ENCODE measurements at regions not wholly inside any gene's neighbourhood (a gene's known extent, or its start where the extent isn't known, plus 50 kb on each side); places are given as distances from the start of the nearest gene placed in this dataset.
A peak's percentile ranks its signal among the peaks of the same experiment; 100 is the strongest.
"Not testable (repeated sequence)": the region's sequence is repeated elsewhere in the genome, so short reads cannot be mapped to it uniquely, and the experiment has no call there.

GRCh38 chr4:153880983-153881382, 92.1 kb upstream of the SFRP2 start:
- H3K36me3 ChIP-seq = no peaks in the 10 kb centered on the region
- TF ChIP-seq CTCF (IDR thresholded peaks at IDR 0.05; ENCODE audit: low read depth, low read length) = no peak
- no peak for DNase-seq (ENCODE audit: low read depth in 1 of 2, low spot score in 1 of 2)
- no peaks in the 10 kb centered on the region for H3K9me3 ChIP-seq (ENCODE audit: low read depth)
- no peaks in the 10 kb centered on the region for H3K27me3 ChIP-seq
- H3K4me3 ChIP-seq = no peak overlapping the region
- H3K4me1 ChIP-seq (ENCODE audit: low read depth) = peaks cover 6% of the 10 kb centered on the region
- no peak overlapping the region for H3K27ac ChIP-seq

DNA sequence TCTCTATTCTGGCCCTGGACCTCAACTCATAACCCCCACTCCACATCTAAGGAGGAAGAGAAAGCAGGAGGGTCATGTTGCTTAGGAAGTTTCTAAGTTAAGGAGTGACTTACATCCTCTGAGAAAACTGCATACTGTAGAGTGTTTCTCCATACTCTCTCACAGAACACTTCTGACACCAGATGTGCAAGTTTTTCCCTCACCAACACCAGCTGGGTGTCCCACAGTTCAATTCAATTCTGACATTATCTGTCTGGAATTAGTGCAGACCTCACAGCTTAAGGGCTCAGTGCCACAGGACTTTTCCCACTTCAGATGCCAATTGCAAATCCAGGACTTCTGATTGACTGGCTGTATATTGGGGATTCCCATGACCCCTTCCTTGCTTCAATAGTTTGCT, 89.0 kb upstream of the SFRP2 start:
- no peaks in the 10 kb centered on the region for H3K9me3 ChIP-seq (ENCODE audit: low read depth)
- H3K36me3 ChIP-seq = no peaks in the 10 kb centered on the region
- TF ChIP-seq CTCF (IDR thresholded peaks at IDR 0.05; ENCODE audit: low read depth, low read length) = no peak
- peaks cover 13% of the 10 kb centered on the region for H3K4me1 ChIP-seq (ENCODE audit: low read depth)
- DNase-seq (ENCODE audit: low read depth in 1 of 2, low spot score in 1 of 2) = no peak
- H3K27me3 ChIP-seq = no peaks in the 10 kb centered on the region
- no peak overlapping the region for H3K27ac ChIP-seq
- H3K4me3 ChIP-seq = no peak overlapping the region

GRCh38 chr4:153873741-153874140, 84.9 kb upstream of the SFRP2 start:
- Histone ChIP-seq H3K27ac (no peak overlapping the region), H3K9me3 (ENCODE audit: low read depth) (no peaks in the 10 kb centered on the region), H3K27me3 (no peaks in the 10 kb centered on the region), H3K4me3 (no peak overlapping the region), H3K4me1 (ENCODE audit: low read depth) (peaks cover 13% of the 10 kb centered on the region), H3K36me3 (no peaks in the 10 kb centered on the region)
- no peak for DNase-seq (ENCODE audit: low read depth in 1 of 2, low spot score in 1 of 2)
- no peak for TF ChIP-seq CTCF (IDR thresholded peaks at IDR 0.05; ENCODE audit: low read depth, low read length)

DNA sequence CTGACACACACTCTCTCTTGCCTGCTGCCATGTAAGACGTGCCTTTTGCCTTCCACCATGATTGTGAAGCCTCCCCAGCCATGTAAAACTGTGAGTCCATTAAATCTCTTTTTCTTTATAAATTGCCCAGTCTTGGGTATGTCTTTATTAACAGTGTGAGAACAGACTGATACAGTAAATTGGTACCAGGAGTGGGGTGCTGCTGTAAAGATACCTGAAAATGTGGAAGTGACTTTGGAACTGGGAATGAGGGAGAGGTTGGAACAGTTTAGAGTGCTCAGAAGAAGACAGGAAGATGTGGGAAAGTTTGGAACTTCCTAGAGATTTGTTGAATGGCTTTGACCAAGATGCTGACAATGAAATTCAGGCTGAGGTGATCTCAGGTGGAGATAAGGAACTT, 77.9 kb upstream of the SFRP2 start:
- not testable (repeated sequence) for H3K27ac ChIP-seq; H3K9me3 ChIP-seq (ENCODE audit: low read depth); H3K4me1 ChIP-seq (ENCODE audit: low read depth); H3K27me3 ChIP-seq; H3K36me3 ChIP-seq; H3K4me3 ChIP-seq; DNase-seq (ENCODE audit: low read depth in 1 of 2, low spot score in 1 of 2)

- TF ChIP-seq CTCF (IDR thresholded peaks at IDR 0.05; ENCODE audit: low read depth, low read length) = no peak
- H3K27me3 ChIP-seq = no peaks in the 10 kb centered on the region
- DNase-seq (ENCODE audit: low read depth in 1 of 2, low spot score in 1 of 2) = no peak
Observed at GRCh38 chr4:153852501-153852900, 63.6 kb upstream of the SFRP2 start.

GRCh38 chr4:153850533-153851280, 61.8 kb upstream of the SFRP2 start:
- TF ChIP-seq CTCF (IDR thresholded peaks at IDR 0.05; ENCODE audit: low read depth, low read length) = no peak
- Histone ChIP-seq H3K4me1 (ENCODE audit: low read depth) (peaks cover 35% of the 10 kb centered on the region), H3K4me3 (no peak overlapping the region), H3K9me3 (ENCODE audit: low read depth) (no peaks in the 10 kb centered on the region), H3K27ac (peak overlapping the region; percentile 91), H3K27me3 (no peaks in the 10 kb centered on the region), H3K36me3 (no peaks in the 10 kb centered on the region)
- peak in 1 of 2 donors; percentile 49 for DNase-seq (ENCODE audit: low read depth in 1 of 2, low spot score in 1 of 2)

More at GRCh38 chr4:153852501-153852900, 63.6 kb upstream of the SFRP2 start:
- no peaks in the 10 kb centered on the region for H3K9me3 ChIP-seq (ENCODE audit: low read depth)
- peaks cover 35% of the 10 kb centered on the region for H3K4me1 ChIP-seq (ENCODE audit: low read depth)
- no peaks in the 10 kb centered on the region for H3K36me3 ChIP-seq
- no peak overlapping the region for H3K27ac ChIP-seq
- no peak overlapping the region for H3K4me3 ChIP-seq

All from cardiac muscle cell (in vitro differentiated cells and primary cell).